Fibroblast of the aortic adventitia (primary cell): ENCODE measurements at regions not wholly inside any gene's neighbourhood (a gene's known extent, or its start where the extent isn't known, plus 50 kb on each side); places are given as distances from the start of the nearest gene placed in this dataset.

Source experiments
- DNase-seq: peaks from one replicate; pipeline ENCODE4 v3.0.0-alpha.2; 2010; ENCODE audit warnings: low read depth
- H3K4me3 ChIP-seq: 2 replicates; pipeline ENCODE4 v1.5.1; 2011; ENCODE audit warnings: low read depth, mild to moderate bottlenecking, control low read depth, low read length, moderate library complexity
- CTCF ChIP-seq: IDR thresholded peaks from 2 replicates; pipeline ENCODE4 v1.5.1; 2011; ENCODE audit warnings: mild to moderate bottlenecking, low read length, control low read depth, inconsistent platforms; ENCODE audit not compliant: insufficient read depth

- no peak overlapping the region for H3K4me3 ChIP-seq
- TF ChIP-seq CTCF = no peak
- DNase-seq = no peak
These were observed 157.7 kb upstream of the LRFN2 start for GRCh38 chr6:40744835-40745234.

DNA sequence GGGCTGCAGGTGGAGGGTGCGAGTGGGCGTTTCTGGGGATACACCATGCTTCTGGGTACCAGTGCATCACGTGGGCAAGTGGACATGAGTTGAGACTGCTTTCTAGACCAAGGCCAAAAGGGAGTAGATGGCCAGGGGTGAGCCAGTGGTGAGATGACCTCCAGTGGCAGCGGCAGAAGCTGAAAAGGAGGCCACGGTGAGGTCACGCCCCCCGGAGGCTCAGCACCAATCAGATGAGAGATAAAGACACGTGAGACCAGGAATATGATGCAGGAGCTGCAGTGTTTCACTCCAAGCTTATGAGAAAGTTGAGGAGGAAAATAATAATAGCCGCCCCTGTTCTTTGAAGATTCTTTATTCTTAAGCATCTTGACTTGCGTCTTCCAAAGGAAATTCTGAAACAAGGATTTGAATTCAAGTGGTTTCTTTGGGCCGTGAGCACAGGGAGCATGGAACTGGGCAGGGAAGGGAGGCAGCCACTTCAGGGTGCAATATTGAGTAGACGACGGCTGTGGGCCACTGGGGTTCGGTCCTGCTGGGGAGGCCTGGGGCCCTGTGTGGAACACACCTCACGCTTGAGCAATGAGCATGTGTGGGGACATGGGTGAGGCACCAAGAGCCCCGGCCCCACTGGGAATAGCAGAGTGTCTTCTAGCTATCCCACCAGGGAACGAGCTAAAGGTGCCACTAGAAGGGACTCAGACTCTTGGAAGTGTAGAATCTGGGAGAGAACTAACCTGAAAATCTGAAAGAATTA, 156.7 kb upstream of the LRFN2 start:
- H3K4me3 ChIP-seq = no peak overlapping the region
- TF ChIP-seq CTCF = no peak
- DNase-seq = no peak

GRCh38 chr6:40743226-40743625, 156.1 kb upstream of the LRFN2 start:
- H3K4me3 ChIP-seq = no peak overlapping the region
- no peak for TF ChIP-seq CTCF
- no peak for DNase-seq

- no peak for TF ChIP-seq CTCF
- DNase-seq = no peak
- H3K4me3 ChIP-seq = no peak overlapping the region
These were observed 153.4 kb upstream of the LRFN2 start for GRCh38 chr6:40740518-40740917.

DNA sequence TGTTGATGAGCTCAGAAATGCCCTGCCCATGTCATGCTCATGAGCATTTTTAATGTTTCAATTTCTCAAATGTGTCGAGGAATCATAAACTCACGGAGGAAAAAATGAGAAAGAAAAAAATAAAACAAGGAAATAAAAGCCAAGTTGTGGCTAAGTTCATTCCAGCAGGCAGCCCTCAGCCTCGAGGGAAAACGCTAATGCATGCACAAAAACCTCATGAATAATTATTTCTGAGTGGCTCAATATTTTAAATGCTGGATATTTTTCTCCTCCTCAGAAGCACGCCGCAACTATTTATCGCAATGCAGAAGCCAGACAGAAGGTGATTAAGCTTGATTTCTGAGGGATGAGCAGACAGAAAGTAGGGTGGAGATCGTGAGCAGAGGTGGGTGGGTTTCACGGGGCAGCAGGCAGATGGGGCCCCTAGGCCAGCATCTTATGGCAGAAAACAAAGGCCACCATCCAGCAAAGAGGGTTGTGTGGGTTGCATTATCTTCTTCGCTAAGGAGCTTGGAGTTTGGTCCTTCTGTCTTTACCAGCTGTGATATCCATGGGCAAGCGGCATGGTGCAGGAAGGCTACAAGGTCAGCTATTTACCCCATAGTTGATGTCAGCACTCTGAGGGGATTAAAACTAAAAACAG, 151.5 kb upstream of the LRFN2 start:
- TF ChIP-seq CTCF = no peak
- DNase-seq = no peak
- no peak overlapping the region for H3K4me3 ChIP-seq

GRCh38 chr6:40735521-40735920, 148.4 kb upstream of the LRFN2 start:
- no peak for DNase-seq
- H3K4me3 ChIP-seq = no peak overlapping the region
- TF ChIP-seq CTCF = no peak

DNA sequence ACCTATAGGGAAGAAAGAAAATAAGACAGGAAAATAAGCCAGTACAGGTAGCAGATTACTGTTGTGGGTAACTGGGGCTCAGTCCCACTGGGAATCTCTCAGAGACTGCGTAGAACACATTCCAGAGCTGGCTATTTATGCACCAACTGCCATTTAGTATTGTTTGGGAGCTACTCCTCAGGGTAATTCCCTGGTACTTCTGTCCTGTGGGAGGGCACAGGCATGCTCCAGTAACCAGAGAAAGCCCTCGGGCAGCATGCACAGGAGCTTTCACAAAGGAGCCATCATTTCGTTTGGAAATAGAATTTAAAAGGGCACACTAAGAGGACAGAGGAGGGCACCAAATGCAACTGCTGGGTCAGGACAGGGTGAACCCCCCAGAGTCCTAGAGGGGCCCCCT, 148.0 kb upstream of the LRFN2 start:
- DNase-seq = no peak
- H3K4me3 ChIP-seq = no peak overlapping the region

More for the DNA sequence above, 148.0 kb upstream of the LRFN2 start:
- no peak for TF ChIP-seq CTCF
